HG02678 (cell line): ENCODE measurements at regions not wholly inside any gene's neighbourhood (a gene's known extent, or its start where the extent isn't known, plus 50 kb on each side); places are given as distances from the start of the nearest gene placed in this dataset.
"Not testable (repeated sequence)": the region's sequence is repeated elsewhere in the genome, so short reads cannot be mapped to it uniquely, and the experiment has no call there.

Experiments used
- ATAC-seq: cut with Tn5 transposase; IDR thresholded peaks from one replicate; pipeline ENCODE4 v1.9.1; 2021; ENCODE audit warnings: mild to moderate bottlenecking, moderate library complexity; ENCODE audit not compliant: unreplicated experiment

DNA sequence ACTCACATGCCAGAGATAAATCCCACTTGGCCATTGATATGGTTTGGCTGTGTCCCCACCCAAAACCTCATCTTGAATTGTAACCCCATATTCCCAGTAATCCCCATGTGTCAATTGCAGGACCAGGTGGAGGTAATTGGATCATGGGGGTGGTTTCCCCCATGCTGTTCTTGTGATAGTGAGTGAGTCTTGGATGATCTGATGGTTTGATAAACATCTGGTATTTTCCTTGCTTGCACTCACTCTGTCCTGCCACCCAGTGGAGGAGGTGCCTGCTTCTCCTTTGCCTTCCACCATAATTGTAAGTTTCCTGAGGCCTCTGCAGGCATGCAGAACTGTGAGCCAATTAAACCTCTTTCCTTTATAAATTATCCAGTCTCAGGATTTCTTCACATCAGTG is 50.4 kb upstream of the B3GAT2 start:
- ATAC-seq: not testable (repeated sequence)

DNA sequence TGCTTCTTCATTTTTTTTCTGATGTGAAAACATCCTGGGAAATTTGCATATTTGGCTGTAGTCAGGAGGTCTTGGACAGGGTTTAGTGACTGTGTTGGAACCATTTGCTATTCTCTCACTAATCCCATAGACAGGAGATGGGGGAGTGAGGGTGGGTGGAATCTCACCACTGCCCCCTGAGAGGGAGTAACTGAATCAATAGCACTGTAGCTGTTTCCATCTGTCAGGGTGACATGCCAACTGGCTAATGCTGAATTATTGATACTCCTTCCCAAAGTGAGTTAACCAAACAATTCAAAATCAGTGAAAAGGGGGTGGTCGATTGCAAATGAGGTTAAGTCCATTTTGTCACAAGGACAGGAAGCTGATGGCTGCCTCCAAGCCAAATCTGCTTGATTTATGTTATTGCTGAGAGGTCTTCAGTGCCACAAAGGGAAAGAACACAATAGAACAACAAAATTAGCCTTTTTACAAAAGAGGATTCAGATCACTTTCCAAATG is 55.1 kb upstream of the B3GAT2 start:
- ATAC-seq: no peak

DNA sequence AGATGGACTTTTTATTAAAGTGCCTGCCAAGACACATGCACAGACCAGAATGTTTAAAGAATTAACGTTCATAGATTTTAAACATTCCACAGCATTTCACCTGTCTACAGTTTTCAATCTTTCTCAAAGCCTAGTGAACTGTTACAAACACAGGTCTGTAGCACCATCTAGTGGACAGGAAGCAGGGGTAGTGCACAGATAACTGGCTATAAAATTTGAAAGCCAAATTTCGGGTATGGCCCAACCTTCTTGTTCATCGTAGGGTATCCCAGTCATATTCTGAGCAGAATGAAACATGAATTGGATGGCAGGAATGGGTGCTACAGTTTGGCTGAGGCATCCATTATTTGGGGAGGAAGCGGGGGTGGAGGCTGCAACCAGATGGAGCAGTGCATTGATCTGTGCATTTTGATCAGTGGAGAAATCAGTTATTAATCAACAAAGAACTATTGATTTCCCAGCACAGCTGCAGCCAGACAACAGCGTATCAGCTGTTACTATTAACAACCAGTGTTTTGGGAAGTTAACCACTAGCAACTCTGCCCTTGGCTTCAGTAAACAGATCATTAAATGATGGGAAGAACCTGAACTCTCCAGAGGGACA is 56.1 kb upstream of the B3GAT2 start:
- ATAC-seq: peak; percentile 84

DNA sequence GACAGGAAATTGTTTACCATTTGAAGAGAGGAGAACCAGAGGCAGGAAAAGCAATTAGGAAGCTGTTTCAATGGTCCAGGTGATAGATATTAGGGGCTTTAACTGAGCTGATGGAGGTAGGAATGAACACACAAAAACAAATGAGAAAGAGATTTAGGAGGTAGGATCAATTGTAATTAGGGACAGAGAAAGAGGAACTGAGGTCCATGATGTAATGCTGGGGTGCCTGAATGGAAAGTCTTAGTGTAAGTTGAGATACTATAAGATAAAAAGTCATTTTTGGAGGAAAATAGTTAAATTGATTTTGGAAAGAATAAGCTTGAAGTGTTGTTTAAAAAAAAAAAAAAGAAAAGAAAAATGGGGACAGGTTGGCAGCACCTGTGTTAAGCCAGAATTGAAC is 58.5 kb upstream of the B3GAT2 start:
- no peak for ATAC-seq

DNA sequence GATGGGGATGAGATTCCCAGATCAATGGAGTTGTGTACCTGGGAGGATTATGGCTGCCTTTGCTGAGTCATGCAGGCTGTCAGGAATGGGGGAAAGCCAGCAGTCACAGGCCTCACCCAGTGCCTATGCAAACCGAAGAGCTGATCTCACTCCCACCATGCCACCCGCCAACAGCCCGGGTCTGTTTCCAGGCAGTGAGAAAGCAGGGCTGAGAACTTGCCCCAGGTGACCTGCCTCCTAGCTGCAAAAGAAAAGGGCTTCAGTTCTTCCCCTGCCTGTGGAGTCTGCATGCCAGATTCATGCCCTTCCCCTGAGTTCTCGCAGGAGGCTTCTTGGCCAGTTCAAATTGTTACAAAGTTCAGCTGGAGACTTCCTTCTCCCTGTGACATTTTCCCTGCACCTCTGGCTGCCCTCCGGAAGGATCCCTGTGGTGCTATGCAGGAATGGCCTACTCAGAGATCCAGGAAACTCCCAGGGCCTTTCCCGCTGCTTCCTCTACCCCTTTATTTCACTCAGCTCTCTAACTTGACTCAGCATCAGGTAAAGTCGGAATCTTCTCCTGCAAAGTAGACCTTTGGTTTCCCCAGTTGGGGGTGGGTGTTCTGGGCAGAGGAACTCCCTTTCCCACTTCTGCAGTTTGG is 71.5 kb upstream of the B3GAT2 start:
- no peak for ATAC-seq

DNA sequence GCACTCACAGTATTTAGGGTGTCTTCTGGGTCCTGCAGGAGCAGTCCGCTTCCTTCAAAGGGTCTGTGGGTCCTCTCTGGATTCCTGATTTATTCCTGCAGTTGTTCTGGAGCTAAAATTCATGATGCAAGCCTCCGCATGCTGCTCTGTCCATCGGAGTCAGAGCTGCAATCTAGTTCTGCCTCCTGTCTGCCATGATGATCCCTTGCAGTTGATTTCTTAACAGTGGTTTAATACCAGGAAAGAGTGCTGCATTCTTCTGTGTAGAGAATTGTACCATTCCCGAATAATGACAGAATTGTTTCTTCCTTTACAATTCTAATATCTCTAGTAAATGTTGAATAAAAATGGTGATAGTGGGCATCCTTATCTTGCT is 72.0 kb upstream of the B3GAT2 start:
- ATAC-seq: no peak

DNA sequence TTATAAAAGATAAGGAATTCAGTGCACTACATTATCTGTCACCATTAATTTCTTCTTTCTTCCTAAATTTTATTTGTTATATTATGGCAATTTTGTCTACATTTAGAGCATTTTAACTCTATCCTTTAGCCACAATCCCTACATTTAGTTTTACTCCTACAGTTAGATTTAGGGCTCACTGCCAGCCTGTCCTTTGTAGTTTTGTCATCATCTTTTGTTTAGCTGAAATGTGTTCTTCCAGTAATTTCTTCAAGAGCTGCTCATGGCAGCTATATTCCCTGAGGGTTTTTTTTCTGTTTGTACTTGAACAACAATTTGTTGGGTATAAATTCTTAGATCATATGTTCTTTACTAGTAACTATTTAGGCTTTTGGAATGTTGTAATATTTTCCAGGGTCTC is 72.7 kb upstream of the B3GAT2 start:
- ATAC-seq: no peak

DNA sequence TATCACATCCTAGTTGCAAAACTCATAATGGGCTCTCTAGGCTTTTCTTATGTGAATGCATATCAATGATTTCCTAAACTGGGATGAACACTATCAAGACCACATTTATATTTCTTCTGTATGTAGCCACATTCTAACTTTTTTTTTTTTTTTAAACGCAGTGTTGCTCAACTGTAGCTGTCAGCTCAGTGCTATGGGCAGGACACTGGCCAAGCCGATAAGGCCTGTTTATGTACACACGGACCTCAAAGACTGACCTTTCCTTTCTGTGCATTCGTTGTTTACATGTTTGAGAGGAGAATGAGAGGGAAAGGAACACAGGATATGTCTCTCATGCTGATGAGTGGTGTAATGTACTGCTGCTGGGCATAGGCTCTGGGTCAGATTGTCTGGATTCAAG is 75.1 kb upstream of the B3GAT2 start:
- no peak for ATAC-seq

DNA sequence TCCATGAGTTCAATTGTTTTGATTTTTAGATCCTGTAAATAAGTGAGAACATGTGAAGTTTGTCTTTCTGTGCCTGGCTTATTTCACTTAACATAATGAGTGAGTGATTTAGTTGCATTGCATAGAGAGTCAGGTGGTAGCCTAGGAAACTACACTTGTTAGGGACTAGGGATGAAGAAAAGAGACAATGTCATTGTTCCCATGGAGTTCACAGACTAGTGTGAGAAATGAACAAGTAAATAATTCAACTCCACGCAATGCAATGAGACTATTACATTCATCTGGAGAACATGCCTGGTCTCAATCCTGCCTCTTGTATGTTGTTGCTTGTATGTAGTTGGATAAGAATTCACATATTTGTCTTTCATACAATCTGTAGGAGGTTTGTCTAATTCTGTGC is 76.3 kb upstream of the B3GAT2 start:
- ATAC-seq: no peak

DNA sequence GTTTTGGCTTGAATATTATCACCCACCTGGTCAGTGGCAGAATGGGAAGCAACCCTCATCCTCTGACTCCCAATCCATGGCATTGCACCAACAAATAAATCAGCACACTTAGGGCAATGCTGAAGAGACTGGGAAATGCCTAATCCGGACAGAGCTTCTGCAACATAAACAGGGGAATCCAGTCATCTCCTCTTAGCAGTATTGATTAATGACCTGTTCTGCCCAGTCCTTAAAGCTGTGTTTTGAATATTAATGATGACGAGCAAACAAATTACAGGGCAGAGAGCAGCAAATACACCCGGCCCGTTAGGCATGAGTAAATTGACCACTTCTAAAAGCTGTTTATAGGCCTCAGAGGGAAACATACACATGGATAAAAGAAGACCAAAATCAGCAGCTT is 77.0 kb upstream of the B3GAT2 start:
- no peak for ATAC-seq

DNA sequence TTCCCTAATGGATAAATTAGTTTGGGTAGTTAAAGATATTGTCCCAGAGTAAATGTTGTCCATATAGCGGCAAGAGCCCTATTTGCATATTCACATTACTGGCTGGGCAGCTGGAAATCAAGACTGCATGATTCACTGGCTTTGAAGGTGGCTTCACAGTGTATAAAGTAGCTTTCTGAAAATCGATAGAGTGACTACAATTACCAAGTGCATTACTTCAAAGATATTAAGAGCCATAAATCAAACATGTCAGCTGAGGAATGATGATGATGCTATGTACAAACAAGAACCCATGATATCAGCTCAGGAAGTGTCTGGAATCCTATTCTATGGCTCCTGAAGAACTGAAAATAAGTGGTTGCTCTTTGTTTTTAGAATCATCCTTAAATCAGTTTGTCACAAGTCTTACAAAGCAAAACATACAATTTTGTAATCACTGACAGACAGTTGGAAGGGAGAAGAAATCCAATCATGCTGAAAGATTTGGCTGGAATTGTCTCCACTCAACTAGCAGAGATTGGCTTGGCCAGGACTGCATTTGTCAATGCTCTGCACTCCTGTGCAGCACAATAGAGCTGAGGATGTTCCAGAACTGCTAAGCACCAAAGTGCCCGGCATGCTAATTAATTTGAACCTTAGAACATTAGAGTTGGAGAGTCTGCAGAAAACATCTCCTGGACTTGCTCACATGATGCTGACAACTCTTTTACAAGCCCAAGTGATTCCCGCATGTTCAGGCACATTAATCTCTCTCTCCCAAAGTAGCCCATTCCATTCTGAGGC is 77.9 kb upstream of the B3GAT2 start:
- ATAC-seq: no peak

DNA sequence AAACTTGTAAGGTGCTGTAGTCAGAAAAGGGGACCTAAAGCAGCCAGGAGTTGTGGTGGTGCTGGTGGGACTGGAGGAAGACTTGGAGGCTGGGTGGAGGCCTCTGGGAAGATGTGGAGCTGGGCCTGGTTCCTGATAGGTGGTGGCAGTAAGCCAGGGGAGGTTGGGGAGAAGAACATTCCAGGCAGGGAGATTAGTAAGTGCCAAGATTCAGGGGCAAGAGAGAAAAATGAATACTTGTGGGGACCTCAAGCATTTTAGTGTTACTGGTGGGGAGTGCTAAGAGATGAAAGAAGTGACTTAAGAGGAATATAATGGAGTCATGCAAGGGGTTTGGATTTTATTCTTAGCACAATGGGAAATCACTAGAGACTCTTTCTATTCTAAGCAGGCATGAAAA is 79.0 kb upstream of the B3GAT2 start:
- ATAC-seq: no peak

DNA sequence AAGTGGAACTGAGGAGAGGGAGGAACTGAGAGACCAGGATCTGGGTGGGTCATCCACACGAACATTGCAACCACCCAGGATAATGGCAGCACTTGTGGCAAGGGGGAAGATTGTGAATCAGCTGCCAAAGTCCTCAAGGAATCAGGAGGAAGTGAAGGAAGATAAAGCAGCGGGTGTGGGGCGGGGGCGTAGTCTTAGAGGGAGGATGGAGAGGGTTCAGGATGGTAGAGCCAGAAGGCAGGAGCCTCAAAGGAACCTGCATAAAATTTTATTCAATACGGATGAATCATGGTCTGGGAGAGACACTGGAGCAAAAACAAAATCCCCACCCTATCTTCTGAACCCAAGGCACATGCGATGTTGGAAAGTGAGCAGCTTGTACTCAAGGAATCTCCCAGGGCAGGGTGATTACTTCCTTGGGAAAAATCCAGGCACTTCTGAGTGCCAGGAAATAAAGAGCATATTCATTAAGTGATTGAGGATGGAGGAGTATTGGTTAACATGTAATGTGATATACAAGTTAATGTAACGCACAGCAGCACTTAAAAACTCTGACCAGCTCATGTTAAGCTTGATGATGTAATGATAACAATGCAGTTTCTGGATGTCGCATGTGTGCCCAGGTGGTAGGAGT is 82.0 kb upstream of the B3GAT2 start:
- no peak for ATAC-seq

DNA sequence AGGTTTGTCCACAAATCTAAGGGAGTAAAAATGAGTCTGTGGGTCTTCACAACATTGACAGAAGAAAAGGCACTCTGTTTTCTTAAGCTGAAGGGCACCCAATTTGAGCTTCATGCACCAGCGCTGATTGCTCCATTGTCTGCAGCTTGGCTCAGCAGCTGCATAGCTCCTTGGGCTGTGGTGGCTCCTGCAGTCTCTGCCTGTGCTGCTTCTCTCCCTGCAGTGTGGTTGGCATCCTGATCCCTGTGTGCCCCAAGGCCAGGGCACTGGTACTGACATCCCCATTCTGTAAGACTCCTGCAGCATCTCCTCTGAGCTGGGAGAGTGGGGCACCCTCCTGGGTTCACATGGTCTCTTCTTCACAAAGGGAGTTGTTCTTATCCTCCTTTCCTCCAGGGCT is 83.2 kb upstream of the B3GAT2 start:
- ATAC-seq: no peak

DNA sequence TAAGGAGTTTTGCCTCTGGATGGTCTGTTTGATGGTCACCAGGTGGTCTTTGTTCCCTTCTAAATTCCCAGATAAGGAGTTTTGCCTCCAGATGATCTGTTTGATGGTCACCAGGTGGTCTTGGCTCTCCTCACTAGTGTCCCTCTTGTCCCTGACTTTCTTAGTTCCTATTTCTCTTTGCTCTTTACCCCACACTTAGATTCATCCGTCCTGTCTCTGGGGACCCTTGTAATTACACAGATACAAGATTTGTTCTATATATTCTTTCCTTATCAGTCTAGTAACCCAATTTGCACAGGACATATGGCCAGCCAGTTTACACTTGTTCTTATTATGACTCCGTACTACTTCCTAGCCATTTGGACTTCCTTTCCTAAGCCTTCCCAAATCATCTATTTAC is 84.0 kb upstream of the B3GAT2 start:
- ATAC-seq: no peak

DNA sequence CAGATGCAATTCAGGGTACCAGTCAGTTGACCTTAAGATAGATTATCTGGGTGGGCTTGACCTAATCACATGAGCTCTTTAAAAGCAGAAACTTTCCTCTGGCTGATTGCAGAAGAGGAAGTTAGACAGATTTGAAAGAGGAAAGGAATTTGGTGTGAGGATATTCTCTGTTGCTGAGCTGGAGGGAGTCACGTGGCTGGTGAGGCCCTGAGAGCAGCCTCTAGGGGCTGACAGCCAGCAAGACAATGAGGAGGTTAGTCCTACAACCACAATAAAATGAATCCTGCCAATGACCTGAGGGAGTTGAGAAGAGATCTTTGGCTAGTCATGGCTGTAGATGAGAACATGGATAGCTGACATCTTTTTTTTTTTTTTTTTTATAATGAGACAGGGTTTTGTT is 87.0 kb upstream of the B3GAT2 start:
- ATAC-seq: no peak

DNA sequence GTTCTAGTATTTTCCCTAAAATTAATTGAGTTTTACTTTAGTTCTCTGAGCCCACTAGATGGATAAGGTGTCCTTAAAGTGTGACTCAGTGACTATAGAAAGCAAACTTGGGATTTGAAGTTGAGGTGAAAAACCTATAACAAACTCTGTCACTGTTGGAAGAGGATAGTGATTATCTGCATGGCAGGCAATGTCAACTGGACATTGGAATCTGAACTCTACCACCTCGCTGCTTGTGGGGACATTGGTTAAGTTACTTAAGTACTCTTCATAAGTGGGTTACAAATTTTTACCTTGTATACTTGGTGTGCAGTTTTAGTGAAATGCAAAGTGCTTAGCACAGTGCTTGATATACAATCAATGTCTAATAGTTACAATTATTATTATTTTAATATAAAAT is 87.9 kb upstream of the B3GAT2 start:
- ATAC-seq: no peak

DNA sequence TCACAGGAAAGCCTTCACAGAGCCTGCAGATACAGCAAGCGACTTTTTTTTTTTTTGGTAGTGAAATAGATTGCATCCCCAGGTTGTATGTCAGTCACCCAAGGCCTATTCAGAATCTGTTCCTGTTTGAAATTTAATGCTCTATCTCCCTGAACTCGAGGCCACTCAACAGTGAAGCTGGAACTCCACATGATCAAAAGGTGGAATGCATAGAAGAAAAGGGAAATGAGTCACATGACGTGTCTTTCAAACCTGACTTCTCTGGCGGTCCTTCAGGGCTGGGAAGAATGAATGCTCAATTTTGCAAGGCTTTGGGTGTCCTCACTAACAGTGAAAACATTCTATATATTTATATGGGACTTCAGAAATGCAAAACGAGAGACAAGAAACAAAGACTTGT is 88.4 kb upstream of the B3GAT2 start:
- no peak for ATAC-seq

DNA sequence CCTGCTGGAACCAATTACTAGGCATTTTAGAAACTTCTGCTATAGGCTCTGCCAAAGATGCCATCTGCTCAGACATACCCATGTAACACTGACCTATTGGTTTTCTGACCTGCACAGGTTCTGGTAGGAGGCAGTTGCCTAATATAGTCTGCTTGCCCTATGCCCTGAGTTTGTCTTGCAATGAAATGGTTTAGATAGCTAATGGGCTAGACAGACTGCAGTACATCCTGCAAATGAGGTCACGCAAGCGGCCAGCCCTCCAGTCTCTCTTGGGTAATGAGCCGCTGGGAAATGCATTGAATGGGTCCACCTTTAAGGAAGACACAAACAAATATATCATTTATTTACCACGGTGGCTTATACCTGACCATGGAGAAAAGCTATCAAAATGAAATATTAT is 90.6 kb upstream of the B3GAT2 start:
- ATAC-seq: no peak

DNA sequence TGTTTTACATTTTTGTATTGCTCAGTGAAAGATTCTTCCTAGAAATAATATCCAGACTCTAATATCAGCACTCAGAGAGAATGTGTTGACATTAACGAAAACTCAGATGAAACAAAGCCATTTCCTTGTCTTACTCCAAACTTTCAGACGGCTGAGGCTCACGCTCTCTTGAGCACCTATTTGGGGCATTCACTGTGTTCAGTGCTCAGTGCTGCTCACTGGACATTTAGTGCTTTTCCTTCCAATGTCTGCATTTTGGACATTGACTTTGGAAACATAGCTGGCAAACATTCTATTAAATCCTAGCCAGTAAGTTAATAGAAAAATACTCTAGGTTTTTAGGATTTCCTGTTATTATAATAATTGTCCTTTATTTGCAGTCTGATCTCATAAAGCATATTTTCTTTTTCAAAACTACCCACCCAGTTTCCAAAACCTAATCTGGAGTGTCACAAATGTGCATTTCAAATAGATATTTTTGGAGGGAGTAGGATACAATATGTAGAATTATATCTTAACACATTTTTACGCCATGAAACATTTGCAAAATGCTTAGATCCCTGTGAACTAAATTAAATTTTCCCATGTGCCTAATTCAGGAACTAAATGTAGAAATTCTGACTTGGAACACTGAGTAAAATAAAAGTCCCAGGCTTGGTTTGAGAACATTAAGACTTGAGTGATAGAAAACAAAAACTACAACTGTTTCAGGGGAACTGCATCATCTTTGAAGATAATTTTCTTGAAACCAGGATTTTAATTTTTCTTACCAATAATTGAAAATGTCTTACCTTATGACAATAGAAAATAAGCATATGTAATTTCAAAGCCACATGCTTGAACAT is 91.7 kb upstream of the B3GAT2 start:
- ATAC-seq: no peak

DNA sequence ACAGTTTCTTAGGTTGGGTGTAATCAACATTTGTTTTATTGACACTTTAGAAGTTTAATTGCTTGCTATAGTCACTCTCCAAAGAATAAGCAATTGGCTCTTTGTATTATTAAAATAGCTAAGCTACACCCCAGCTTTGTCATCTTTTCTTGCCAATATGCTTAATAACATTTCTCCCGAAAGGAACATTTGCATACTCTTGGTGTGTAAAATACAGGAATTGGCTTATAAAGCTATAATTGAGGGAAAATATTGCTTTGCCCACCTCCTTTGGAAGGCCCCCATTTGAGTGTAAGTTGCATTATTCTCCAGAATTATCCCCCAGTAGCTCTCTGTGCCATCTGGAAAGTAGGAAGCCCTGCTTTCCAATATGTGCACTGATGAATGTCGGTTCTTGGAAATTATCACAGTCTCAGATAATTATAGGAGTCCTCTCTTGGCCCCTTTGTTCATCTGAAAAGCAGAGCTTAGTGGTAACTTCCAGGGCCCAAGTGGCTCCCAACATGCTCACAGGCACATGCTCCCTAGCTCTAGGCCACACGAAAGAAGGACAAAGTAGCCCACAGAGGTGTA is 92.4 kb upstream of the B3GAT2 start:
- ATAC-seq: no peak
